ENCODE measurements at regions not wholly inside any gene's neighbourhood (a gene's known extent, or its start where the extent isn't known, plus 50 kb on each side); places are given as distances from the start of the nearest gene placed in this dataset.

- no peak for TF ChIP-seq CTCF (IDR thresholded peaks at IDR 0.05; ENCODE audit: extremely low read depth, missing control alignments)
- DNase-seq (ENCODE audit: low spot score): no peak
Measured at GRCh38 chr3:127431066-127431465, 143.2 kb upstream of the PRR20G start.

DNA sequence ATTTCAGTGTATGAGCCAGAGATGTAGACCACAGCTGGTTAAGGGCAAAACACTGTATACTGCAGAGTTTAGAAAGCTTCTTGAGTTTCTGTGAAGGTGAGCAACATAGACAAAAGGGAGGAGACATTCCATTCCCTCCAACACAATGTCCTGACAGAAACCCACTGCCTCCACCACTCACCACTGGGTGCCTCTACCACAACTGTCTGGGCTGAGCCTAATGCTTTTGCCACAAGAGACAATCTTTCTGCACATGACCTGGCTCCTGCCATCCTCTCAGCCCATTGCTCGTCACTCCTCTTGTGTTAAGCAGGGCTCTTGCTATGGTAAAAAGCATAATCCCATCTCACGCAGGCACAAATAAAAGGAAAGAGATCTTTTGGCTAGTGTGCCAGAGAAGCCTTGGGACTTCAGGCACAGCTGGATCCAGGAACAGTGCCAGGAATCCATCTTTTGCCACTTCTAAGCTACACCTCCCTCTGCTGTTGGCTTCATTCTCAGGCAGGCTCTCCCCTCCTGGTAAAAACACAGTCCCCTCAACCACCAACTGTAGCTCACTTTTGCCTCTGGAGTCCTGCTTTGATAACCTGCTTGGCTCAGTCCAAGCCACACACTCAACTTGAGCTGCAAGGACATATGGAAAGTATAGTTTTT is 140.6 kb upstream of the PRR20G start:
- TF ChIP-seq CTCF (IDR thresholded peaks at IDR 0.05; ENCODE audit: extremely low read depth, missing control alignments): no peak
- no peak for DNase-seq (ENCODE audit: low spot score)

- DNase-seq (ENCODE audit: low spot score): no peak
- no peak for TF ChIP-seq CTCF (IDR thresholded peaks at IDR 0.05; ENCODE audit: extremely low read depth, missing control alignments)
Measured at GRCh38 chr3:127427666-127428065, 139.8 kb upstream of the PRR20G start.

DNA sequence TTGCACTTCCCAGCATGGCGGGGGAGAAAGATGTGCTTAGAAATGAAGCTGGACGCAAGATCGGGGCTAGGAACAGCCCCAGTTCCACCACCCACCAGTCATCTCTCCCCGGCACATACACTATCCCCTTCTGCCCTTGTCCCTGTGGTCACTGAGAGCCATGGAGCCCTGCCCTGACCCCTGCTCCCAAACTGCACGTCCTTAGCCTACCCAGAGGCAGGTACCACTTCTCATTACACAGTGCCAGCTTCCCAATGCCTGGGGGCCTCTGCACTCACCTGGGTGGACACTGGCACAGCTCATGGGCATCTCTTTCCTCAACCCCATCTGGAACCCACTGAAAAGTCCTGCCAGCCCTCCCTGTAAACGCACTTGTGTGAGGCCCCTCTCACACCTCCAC is 139.3 kb upstream of the PRR20G start:
- DNase-seq (ENCODE audit: low spot score): no peak
- no peak for TF ChIP-seq CTCF (IDR thresholded peaks at IDR 0.05; ENCODE audit: extremely low read depth, missing control alignments)

DNA sequence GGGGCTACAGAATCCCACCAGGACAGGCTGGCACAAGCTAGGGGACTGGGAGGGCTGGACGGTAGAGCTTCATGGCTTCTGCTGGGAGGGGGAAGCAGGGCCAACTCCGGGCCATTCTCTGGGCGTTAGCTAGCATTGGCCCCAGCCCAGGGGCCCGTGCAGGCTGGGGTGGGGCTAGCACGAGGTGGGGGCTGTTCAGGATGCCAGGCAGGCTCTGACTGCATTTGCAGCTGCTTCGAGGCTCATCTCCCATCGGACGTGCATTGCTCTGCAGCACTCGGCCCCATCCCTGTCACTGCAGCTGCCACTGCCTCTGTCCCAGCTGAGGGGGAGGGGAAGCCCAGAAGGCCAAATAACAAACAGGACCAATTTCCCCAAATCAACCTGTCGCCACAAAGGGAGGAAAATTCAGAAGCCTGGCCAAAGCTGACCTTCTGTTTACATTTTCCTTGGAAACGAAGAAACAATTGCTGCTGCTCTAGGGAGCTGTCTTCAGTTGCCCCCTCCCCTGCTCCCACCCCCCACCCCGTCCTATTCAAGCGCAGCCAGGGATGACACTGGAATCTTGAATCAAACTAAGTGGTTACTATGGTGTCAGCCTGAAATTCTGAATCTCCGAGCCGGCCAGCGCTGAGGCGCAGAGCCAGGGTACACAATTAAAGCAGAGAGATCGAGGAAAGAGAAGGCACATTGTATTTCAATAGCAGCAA is 138.8 kb upstream of the PRR20G start:
- no peak for DNase-seq (ENCODE audit: low spot score)
- TF ChIP-seq CTCF (IDR thresholded peaks at IDR 0.05; ENCODE audit: extremely low read depth, missing control alignments): no peak

DNA sequence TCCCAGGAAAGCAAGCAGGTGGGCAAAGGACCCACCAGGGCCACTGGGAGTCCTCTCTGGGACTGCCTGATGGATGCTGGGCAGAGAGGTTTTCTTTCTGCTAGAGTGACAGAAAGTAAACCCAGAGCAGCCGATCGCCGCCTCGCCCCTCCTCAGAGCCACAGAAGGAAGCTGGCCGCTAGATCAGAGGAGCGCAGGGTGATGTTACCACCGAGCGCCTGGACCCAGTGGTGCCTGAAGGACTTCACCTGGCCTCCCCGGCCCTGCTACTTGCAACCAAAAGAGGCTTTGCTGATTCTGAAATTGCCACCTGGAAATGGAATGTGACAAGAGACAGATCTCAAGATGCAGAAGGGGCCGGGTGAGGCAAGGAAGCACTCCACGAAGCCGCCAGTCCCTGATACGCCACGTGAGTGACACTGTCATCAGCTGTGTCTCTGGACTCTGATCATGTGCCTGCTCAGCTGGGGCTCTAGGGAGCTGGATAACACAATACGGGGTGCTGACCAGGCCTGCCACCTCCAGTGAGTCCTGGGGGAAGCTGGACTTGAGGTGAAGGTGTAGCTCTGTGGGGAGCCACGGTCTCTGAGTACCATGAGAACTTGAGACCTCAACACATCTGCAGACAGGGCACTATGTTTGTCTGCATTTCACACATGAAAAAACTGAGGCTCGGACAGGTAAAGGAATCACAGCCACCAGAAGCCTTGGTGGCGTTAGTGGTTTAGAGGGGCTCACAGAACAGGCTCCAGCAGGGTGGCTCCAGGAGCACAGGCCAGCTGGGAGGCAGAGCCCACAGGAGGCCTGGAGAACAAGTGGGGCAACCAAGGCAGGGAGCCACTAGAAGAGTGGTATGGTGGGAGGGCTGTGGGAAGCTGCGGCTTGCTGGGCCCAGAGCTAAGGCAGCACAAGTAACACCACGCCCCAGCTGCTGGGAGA is 137.9 kb upstream of the PRR20G start:
- no peak for TF ChIP-seq CTCF (IDR thresholded peaks at IDR 0.05; ENCODE audit: extremely low read depth, missing control alignments)
- no peak for DNase-seq (ENCODE audit: low spot score)

All from GM20000 (cell line).